Right cardiac atrium (tissue), 5 donors: ENCODE measurements at regions not wholly inside any gene's neighbourhood (a gene's known extent, or its start where the extent isn't known, plus 50 kb on each side); places are given as distances from the start of the nearest gene placed in this dataset.

Experiments used
- ATAC-seq, 2 donors: fragments of 200-7000 bp; cut with Tn5 transposase; one replicate each; pipeline versions ENCODE4 v1.8.0 to v1.9.1; 2020; ENCODE audit warnings: moderate library complexity in 2 of 2, mild to moderate bottlenecking in 1 of 2
- DNase-seq, 3 donors: peaks; one replicate each; pipeline ENCODE4 v3.0.0-alpha.2; 2020
- H3K27ac ChIP-seq: one replicate; pipeline ENCODE4 v1.5.1; 2013; ENCODE audit warnings: mild to moderate bottlenecking, low read length, control low read depth, moderate library complexity
- H3K27me3 ChIP-seq: one replicate; pipeline ENCODE4 v1.6.1; 2013; ENCODE audit not compliant: control insufficient read depth, insufficient read depth
- H3K4me1 ChIP-seq: one replicate; pipeline ENCODE4 v1.6.1; 2013; ENCODE audit warnings: low read length; ENCODE audit not compliant: control insufficient read depth, insufficient read depth
- H3K4me3 ChIP-seq: one replicate; pipeline ENCODE4 v1.5.1; 2013; ENCODE audit warnings: low read length, control low read depth
- H3K9me3 ChIP-seq: one replicate; pipeline ENCODE4 v1.6.1; 2013; ENCODE audit warnings: low read length; ENCODE audit not compliant: control insufficient read depth
- WGBS: extraction: QIAGEN DNeasy Blood & Tissue Kit; methylation state at CpG from one replicate; pipeline ENCODE4 v1.1.7; 2013; 5-methylcytosine and 5-hydroxymethylcytosine counted together
- intact Hi-C, 4 donors: fragments of 100-400 bp; cut with DNase I; formaldehyde crosslinking; loops; one replicate each; pipeline versions ENCODE4 v1.11.0 to v1.14.0; 2022 to 2023
- donor health status: healthy with polysubstance abuse.
- donor health status: DM: no; HTN: yes; CAD: no.
- donor health status: DM: no; HTN: no; CAD: no.
- donor health status: DM: no; HTN: yes; CAD: no; lungs with severe emphysema.
- donor health status: DM: yes; HTN: yes; CAD: no.

- no peak for DNase-seq
- 77% methylated on average over 14 of the region's 14 CpGs for WGBS
- Histone ChIP-seq H3K27ac (no peak overlapping the region), H3K9me3 (no peaks in the 10 kb centered on the region), H3K4me1 (no peaks in the 10 kb centered on the region), H3K27me3 (no peaks in the 10 kb centered on the region), H3K4me3 (no peak overlapping the region)
- intact Hi-C loops: no loop called here
- ATAC-seq: no peak
These were observed 256.4 kb downstream of the TFAP2C start for GRCh38 chr20:56885521-56885920.

GRCh38 chr20:56890011-56890410, 260.9 kb downstream of the TFAP2C start:
- no peaks in the 10 kb centered on the region for H3K27me3 ChIP-seq
- DNase-seq (no peak), ATAC-seq (no peak)
- H3K27ac ChIP-seq: no peak overlapping the region
- H3K4me1 ChIP-seq: no peaks in the 10 kb centered on the region
- intact Hi-C loops: no loop called here
- WGBS: 77% methylated on average over 11 of the region's 11 CpGs
- H3K4me3 ChIP-seq: no peak overlapping the region
- no peaks in the 10 kb centered on the region for H3K9me3 ChIP-seq

DNA sequence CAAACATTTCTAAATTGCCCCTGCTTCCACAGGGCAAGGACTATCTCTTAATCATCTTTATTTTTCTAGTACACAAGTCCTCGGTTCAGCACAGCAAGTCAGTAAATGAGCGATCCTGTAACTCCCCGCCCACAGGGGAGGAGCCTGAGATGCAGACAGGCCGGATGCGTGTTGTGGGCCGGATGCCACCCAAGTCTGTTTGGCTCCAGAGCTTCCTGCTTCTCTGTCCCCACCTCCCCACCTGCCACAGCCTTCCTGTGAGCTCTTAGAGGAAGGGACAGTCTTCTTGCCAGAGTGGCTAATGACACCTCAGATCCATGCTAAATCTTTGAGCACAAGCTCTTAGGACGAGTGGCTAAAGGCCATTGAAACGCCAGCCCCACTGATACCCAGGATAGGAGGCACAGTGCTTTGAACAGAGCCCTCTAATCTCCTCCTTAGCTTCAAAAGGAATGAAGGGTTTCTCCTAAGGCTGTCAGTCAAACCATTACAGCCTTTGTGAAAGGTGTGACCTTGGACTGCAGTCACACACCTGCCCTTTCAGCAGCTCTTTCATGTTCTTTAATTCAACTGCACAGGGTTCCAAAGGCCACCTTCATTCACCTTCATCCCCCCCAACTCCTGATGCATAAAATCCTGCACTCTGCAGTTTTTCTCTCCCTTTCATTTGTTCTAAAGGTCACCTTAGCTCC, 264.3 kb downstream of the TFAP2C start:
- 32% methylated on average over 8 of the region's 8 CpGs for WGBS
- Histone ChIP-seq H3K27me3 (no peaks in the 10 kb centered on the region), H3K4me1 (no peaks in the 10 kb centered on the region), H3K9me3 (no peaks in the 10 kb centered on the region), H3K4me3 (no peak overlapping the region), H3K27ac (no peak overlapping the region)
- intact Hi-C loops: no loop called here
- no peak for DNase-seq
- ATAC-seq: no peak

- H3K4me1 ChIP-seq: no peaks in the 10 kb centered on the region
- H3K4me3 ChIP-seq: no peak overlapping the region
- H3K27ac ChIP-seq: no peak overlapping the region
- DNase-seq (no peak), ATAC-seq (no peak)
- no peaks in the 10 kb centered on the region for H3K27me3 ChIP-seq
- peaks cover 4% of the 10 kb centered on the region for H3K9me3 ChIP-seq
- intact Hi-C loops: no loop called here
- 90% methylated on average over 7 of the region's 7 CpGs for WGBS
These were observed 267.3 kb downstream of the TFAP2C start for GRCh38 chr20:56896447-56896846.

- DNase-seq: no peak
- ATAC-seq: no peak
- Histone ChIP-seq H3K27me3 (no peaks in the 10 kb centered on the region), H3K4me1 (no peaks in the 10 kb centered on the region), H3K9me3 (peaks cover 7% of the 10 kb centered on the region), H3K4me3 (no peak overlapping the region), H3K27ac (no peak overlapping the region)
- intact Hi-C loops: no loop called here
- WGBS: 50% methylated on average over 7 of the region's 7 CpGs
These were observed 268.3 kb downstream of the TFAP2C start for GRCh38 chr20:56897318-56897957.

- Histone ChIP-seq H3K27me3 (no peaks in the 10 kb centered on the region), H3K9me3 (peaks cover 7% of the 10 kb centered on the region), H3K4me1 (no peaks in the 10 kb centered on the region), H3K4me3 (no peak overlapping the region), H3K27ac (no peak overlapping the region)
- ATAC-seq (no peak), DNase-seq (no peak)
- intact Hi-C loops: no loop called here
- WGBS: 76% methylated on average over 3 of the region's 3 CpGs
These were observed 268.8 kb downstream of the TFAP2C start for GRCh38 chr20:56897958-56898349.

- H3K27me3 ChIP-seq: no peaks in the 10 kb centered on the region
- no peak overlapping the region for H3K4me3 ChIP-seq
- H3K27ac ChIP-seq: no peak overlapping the region
- WGBS: 61% methylated on average over 5 of the region's 5 CpGs
- intact Hi-C loops: no loop called here
- DNase-seq: no peak
- no peak for ATAC-seq
- no peaks in the 10 kb centered on the region for H3K4me1 ChIP-seq
- peaks cover 7% of the 10 kb centered on the region for H3K9me3 ChIP-seq
These were observed 270.4 kb downstream of the TFAP2C start for GRCh38 chr20:56899506-56899905.

- Histone ChIP-seq H3K27ac (no peak overlapping the region), H3K27me3 (no peaks in the 10 kb centered on the region), H3K9me3 (peaks cover 7% of the 10 kb centered on the region), H3K4me3 (no peak overlapping the region), H3K4me1 (no peaks in the 10 kb centered on the region)
- intact Hi-C loops: no loop called here
- 77% methylated on average over 9 of the region's 9 CpGs for WGBS
- ATAC-seq: no peak
- DNase-seq: no peak
These were observed 271.1 kb downstream of the TFAP2C start for GRCh38 chr20:56900252-56900651.

GRCh38 chr20:56903421-56903820, 274.3 kb downstream of the TFAP2C start:
- Histone ChIP-seq H3K9me3 (peaks cover 7% of the 10 kb centered on the region), H3K27me3 (no peaks in the 10 kb centered on the region), H3K27ac (no peak overlapping the region), H3K4me3 (no peak overlapping the region), H3K4me1 (no peaks in the 10 kb centered on the region)
- intact Hi-C loops: no loop called here
- WGBS: 46% methylated on average over 1 of the region's 1 CpG
- DNase-seq (no peak), ATAC-seq (no peak)

- ATAC-seq: no peak
These were observed 274.8 kb downstream of the TFAP2C start for GRCh38 chr20:56903858-56904257.

DNA sequence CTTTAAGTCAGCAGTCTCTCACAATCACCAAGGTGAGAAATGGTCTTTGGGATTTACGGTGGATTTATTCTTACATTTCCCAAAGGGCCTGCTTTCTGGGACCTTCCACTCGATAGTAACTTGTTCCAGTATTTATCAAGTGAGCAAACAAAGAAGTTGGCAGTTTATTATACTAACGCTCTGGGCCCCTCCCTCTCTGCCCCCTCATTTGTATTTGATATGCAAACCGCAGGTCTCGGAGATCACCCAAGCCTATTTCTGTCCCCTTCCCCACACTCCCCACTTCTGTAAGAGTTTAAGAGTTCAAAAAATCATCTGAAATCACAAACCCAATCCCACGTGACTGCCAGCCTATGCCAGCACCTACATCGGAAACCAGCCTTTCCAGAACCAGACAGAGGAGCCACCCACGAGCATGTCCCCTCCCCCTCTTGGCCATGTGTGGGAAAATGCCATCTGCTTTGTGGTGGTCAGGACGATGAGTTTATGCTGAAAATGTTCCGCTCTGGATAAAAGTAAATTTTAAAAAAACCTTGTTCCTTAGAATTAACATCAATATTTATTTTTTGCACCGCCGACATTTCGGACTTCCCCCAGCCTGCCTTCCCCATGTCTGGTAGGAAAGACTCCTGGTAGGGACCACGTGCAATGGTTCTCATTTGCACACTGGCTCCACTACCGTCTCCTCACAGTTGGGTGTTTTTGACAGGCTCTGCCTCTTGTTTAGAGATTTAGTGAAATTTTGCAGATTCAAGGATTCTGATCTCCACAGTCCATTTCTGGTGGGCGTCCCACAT, 281.0 kb downstream of the TFAP2C start:
- no peak for ATAC-seq
- intact Hi-C loops: no loop called here

More at GRCh38 chr20:56903858-56904257, 274.8 kb downstream of the TFAP2C start:
- Histone ChIP-seq H3K27me3 (no peaks in the 10 kb centered on the region), H3K4me1 (no peaks in the 10 kb centered on the region), H3K9me3 (peaks cover 7% of the 10 kb centered on the region), H3K27ac (no peak overlapping the region), H3K4me3 (no peak overlapping the region)
- 42% methylated on average over 4 of the region's 4 CpGs for WGBS
- intact Hi-C loops: no loop called here
- DNase-seq: no peak

More for the DNA sequence above, 281.0 kb downstream of the TFAP2C start:
- no peak for DNase-seq
- WGBS: 56% methylated on average over 16 of the region's 16 CpGs
- Histone ChIP-seq H3K27ac (no peak overlapping the region), H3K4me3 (no peak overlapping the region), H3K27me3 (no peaks in the 10 kb centered on the region), H3K9me3 (no peaks in the 10 kb centered on the region), H3K4me1 (no peaks in the 10 kb centered on the region)
